ENCODE measurements at regions not wholly inside any gene's neighbourhood (a gene's known extent, or its start where the extent isn't known, plus 50 kb on each side); places are given as distances from the start of the nearest gene placed in this dataset.

- DNase-seq (ENCODE audit: low read depth in 1 of 2, low spot score in 1 of 2) = no peak
- no peak overlapping the region for H3K4me3 ChIP-seq
- peak; percentile 3 to 12; a peak in 3 of 6 replicates for ATAC-seq
- H3K27ac ChIP-seq = peak overlapping the region; percentile 91 to 95
- no peaks in the 10 kb centered on the region for H3K9me3 ChIP-seq
- no peak for FAIRE-seq
- H3K4me2 ChIP-seq = peak overlapping the region; percentile 68; the same call in 2 of the 3 replicates
- ChIA-PET POLR2A (interaction anchor here (1.0 to 1.4 kb wide), 3 partner anchors 50 to 87 kb away, joined by 3 to 4 read pairs (median 4); partner anchors contain the start of genes FLOT1 and VARS2), CTCF (interaction anchor here (0.6 to 6.8 kb wide), 34 partner anchors 9 to 388 kb away, joined by 3 to 62 read pairs (median 5); partner anchors contain the start of genes DDR1, GTF2H4 and VARS2)
- WGBS (ENCODE audit: missing lambda C conversion rate) = 93% methylated on average over 4 of the region's 4 CpGs
- TF ChIP-seq E2F6 (IDR thresholded peaks at IDR 0.05; ENCODE audit: borderline replicate concordance, low read depth) (no peak), TP53 (CRISPR knock-in tag; IDR thresholded peaks at IDR 0.05) (no peak), EHF (CRISPR knock-in tag; IDR thresholded peaks at IDR 0.05) (no peak), ESRRA (IDR thresholded peaks at IDR 0.05; ENCODE audit: borderline replicate concordance, low read length) (no peak), USF2 (IDR thresholded peaks at IDR 0.05) (no peak), ZNF302 (CRISPR knock-in tag; IDR thresholded peaks at IDR 0.05) (no peak), PBX3 (IDR thresholded peaks at IDR 0.05) (no peak), HES2 (IDR thresholded peaks at IDR 0.05) (no peak), FOSL2 (IDR thresholded peaks at IDR 0.05) (no peak), FOSL2 (CRISPR knock-in tag; IDR thresholded peaks at IDR 0.05) (no peak), BCL3 (IDR thresholded peaks at IDR 0.05) (no peak), REST (IDR thresholded peaks at IDR 0.05) (no peak), MAZ (IDR thresholded peaks at IDR 0.05; ENCODE audit: borderline replicate concordance, low read depth, low read length) (no peak)
- peaks cover 26% of the 10 kb centered on the region for H3K4me1 ChIP-seq
Observed at GRCh38 chr6:30829033-30829432, 55.3 kb upstream of the DDR1 start.

GRCh38 chr6:30828027-30828962 is 56.0 kb upstream of the DDR1 start:
- H3K4me3 ChIP-seq = no peak overlapping the region
- DNase-seq (ENCODE audit: low read depth in 1 of 2, low spot score in 1 of 2) (peak; percentile 70 to 84), FAIRE-seq (no peak), ATAC-seq (peak; percentile 91 to 95)
- POLR2A ChIA-PET = interaction anchor here (1.0 to 1.4 kb wide), 3 partner anchors 50 to 86 kb away, joined by 3 to 4 read pairs (median 4); partner anchors contain the start of genes FLOT1 and VARS2
- CTCF ChIA-PET = interaction anchor here (0.6 to 6.8 kb wide), 48 partner anchors 8 to 387 kb away, joined by 3 to 62 read pairs (median 4); partner anchors contain the start of genes DDR1, GTF2H4, PSORS1C1 and VARS2
- peak overlapping the region; percentile 68 for H3K4me2 ChIP-seq
- H3K4me1 ChIP-seq = peaks cover 27% of the 10 kb centered on the region
- WGBS (ENCODE audit: missing lambda C conversion rate) = 44% methylated on average over 7 of the region's 12 CpGs
- H3K27ac ChIP-seq = peak overlapping the region; percentile 91 to 95
- no peaks in the 10 kb centered on the region for H3K9me3 ChIP-seq
- TF ChIP-seq CTCF (IDR thresholded peaks at IDR 0.05) = peak; percentile 91
- TF ChIP-seq MYC (IDR thresholded peaks at IDR 0.05; ENCODE audit: borderline replicate concordance, low read length) = 0 out of 2 replicates have a peak, but pooled peaks have one; percentile 29
- no peak for TF ChIP-seq KDM5A (IDR thresholded peaks at IDR 0.05)
- TF ChIP-seq MAFK (IDR thresholded peaks at IDR 0.05; ENCODE audit: partially characterized antibody) = peak; percentile 95
- TF ChIP-seq JUN (IDR thresholded peaks at IDR 0.05) = 0 out of 5 replicates have a peak, but pooled peaks of 1 of the 2 experiments have one; percentile 30
- TF ChIP-seq E2F6 (IDR thresholded peaks at IDR 0.05; ENCODE audit: borderline replicate concordance, low read depth) = no peak
- TF ChIP-seq SMC3 (IDR thresholded peaks at IDR 0.05) = peak; percentile 97
- no peak for TF ChIP-seq ELK1 (IDR thresholded peaks at IDR 0.05; ENCODE audit: low read depth, low read length)
- peak; percentile 70 for TF ChIP-seq NFE2L2 (conservative IDR thresholded peaks at IDR 0.05; ENCODE audit: low read length)

Data from A549 (cell line).